IMR-90 (cell line): ENCODE measurements at regions not wholly inside any gene's neighbourhood (a gene's known extent, or its start where the extent isn't known, plus 50 kb on each side); places are given as distances from the start of the nearest gene placed in this dataset.

Source experiments
- ATAC-seq: fragments of 200-7000 bp; cut with Tn5 transposase; 2 replicates; pipeline ENCODE4 v1.9.1; 2020; ENCODE audit warnings: low read depth, mild to moderate bottlenecking, moderate library complexity
- BruUV-seq: library from RNA; stranded (reverse); fragments of 400-500 nt; replicated peaks from 2 replicates; lab custom pipeline; 2021; lab: Mats Ljungman, UMichigan
- CTCF ChIA-PET: fragments of 300-600 bp; formaldehyde crosslinking; extraction: SDS; loops from one replicate; lab custom pipeline; 2021; ENCODE audit warnings: antibody characterized with exemption; lab: Yijun Ruan, JAX
- POLR2A ChIA-PET: fragments of 300-600 bp; sonication (Branson Sonifier 250); formaldehyde crosslinking; loops from one replicate; lab custom pipeline; 2022; ENCODE audit warnings: antibody characterized with exemption; ENCODE audit not compliant: unreplicated experiment; lab: Charles Lee
- DNase-seq: peaks from one replicate; pipeline ENCODE4 v3.0.0; 2013
- H2AFZ ChIP-seq: replicated peaks from 2 replicates; pipeline ENCODE3; 2013; ENCODE audit warnings: low read length, mild to moderate bottlenecking; ENCODE audit not compliant: poor library complexity
- H2AK5ac ChIP-seq: 2 replicates; pipeline ENCODE4 v1.6.1; 2013; ENCODE audit warnings: low read depth, low read length, inconsistent platforms
- H2AK9ac ChIP-seq: replicated peaks from 2 replicates; pipeline ENCODE3; 2013; ENCODE audit warnings: mild to moderate bottlenecking, low read depth, low read length, moderate library complexity; ENCODE audit not compliant: poor library complexity
- H2BK120ac ChIP-seq: 2 replicates; pipeline ENCODE4 v1.6.1; 2013; ENCODE audit warnings: low read depth, low read length, inconsistent platforms
- H2BK15ac ChIP-seq: 3 replicates; pipeline ENCODE4 v1.6.1; 2013; ENCODE audit warnings: low read depth, low read length, inconsistent platforms
- H2BK20ac ChIP-seq: 2 replicates; pipeline ENCODE4 v1.6.1; 2013; ENCODE audit warnings: low read depth, mild to moderate bottlenecking, inconsistent platforms, low read length, moderate library complexity
- H2BK5ac ChIP-seq: 2 replicates; pipeline ENCODE4 v1.6.1; 2013; ENCODE audit warnings: mild to moderate bottlenecking, low read depth, low read length, inconsistent platforms; ENCODE audit not compliant: poor library complexity, severe bottlenecking
- H3K14ac ChIP-seq: replicated peaks from 2 replicates; pipeline ENCODE4 v1.6.1; 2013; ENCODE audit warnings: low read depth, low read length, inconsistent platforms
- H3K18ac ChIP-seq: 2 replicates; pipeline ENCODE4 v1.6.1; 2013; ENCODE audit warnings: low read depth, low read length, control low read depth
- H3K23ac ChIP-seq: 2 replicates; pipeline ENCODE4 v1.6.1; 2013; ENCODE audit warnings: low read depth, low read length, inconsistent platforms
- H3K27ac ChIP-seq: 2 replicates; pipeline ENCODE4 v1.5.1; 2013; ENCODE audit warnings: mild to moderate bottlenecking, control low read depth, low read length; ENCODE audit not compliant: insufficient read depth
- H3K27me3 ChIP-seq: 2 replicates; pipeline ENCODE4 v1.6.1; 2013; ENCODE audit warnings: low read length; ENCODE audit not compliant: control insufficient read depth, insufficient read depth
- H3K36me3 ChIP-seq: 2 replicates; pipeline ENCODE4 v1.6.1; 2013; ENCODE audit warnings: low read length, mixed read lengths; ENCODE audit not compliant: control insufficient read depth, insufficient read depth
- H3K4ac ChIP-seq: 2 replicates; pipeline ENCODE4 v1.6.1; 2013; ENCODE audit warnings: low read depth, low read length, inconsistent platforms
- H3K4me1 ChIP-seq: 2 replicates; pipeline ENCODE4 v1.6.1; 2013; ENCODE audit warnings: low read length, mixed read lengths; ENCODE audit not compliant: control insufficient read depth, insufficient read depth
- H3K4me2 ChIP-seq: 2 replicates; pipeline ENCODE4 v1.6.1; 2013; ENCODE audit warnings: low read depth, mild to moderate bottlenecking, control low read depth, low read length, moderate library complexity
- H3K4me3 ChIP-seq: 2 replicates; pipeline ENCODE4 v1.5.1; 2013; ENCODE audit warnings: low read depth, mild to moderate bottlenecking, control low read depth, low read length, moderate library complexity; ENCODE audit not compliant: insufficient read depth
- H3K56ac ChIP-seq: 2 replicates; pipeline ENCODE4 v1.6.1; 2013; ENCODE audit warnings: low read length, inconsistent platforms; ENCODE audit not compliant: insufficient read depth; ENCODE audit errors: extremely low read depth
- H3K79me1 ChIP-seq, 2 experiments: 2 replicates each; pipeline ENCODE4 v1.6.1; 2013; ENCODE audit warnings: low read length in 2 of 2, inconsistent platforms in 1 of 2, low read depth in 1 of 2
- H3K9ac ChIP-seq: 2 replicates; pipeline ENCODE4 v1.6.1; 2013; ENCODE audit warnings: low read depth, low read length, control low read depth
- H3K9me1 ChIP-seq: 2 replicates; pipeline ENCODE4 v1.6.1; 2013; ENCODE audit warnings: low read length, inconsistent platforms; ENCODE audit not compliant: insufficient read depth
- H3K9me3 ChIP-seq: 2 replicates; pipeline ENCODE4 v1.6.1; 2013; ENCODE audit warnings: low read length; ENCODE audit not compliant: control insufficient read depth, insufficient read depth
- H4K20me1 ChIP-seq: 2 replicates; pipeline ENCODE4 v1.6.1; 2013; ENCODE audit warnings: low read length, inconsistent platforms; ENCODE audit not compliant: insufficient read depth
- H4K5ac ChIP-seq: 2 replicates; pipeline ENCODE4 v1.6.1; 2013; ENCODE audit warnings: mild to moderate bottlenecking, low read depth, low read length, control low read depth
- H4K8ac ChIP-seq, 2 experiments: 2 replicates each; pipeline ENCODE4 v1.6.1; 2013; ENCODE audit warnings: low read depth in 2 of 2, low read length in 2 of 2, control low read depth in 1 of 2, inconsistent platforms in 1 of 2
- H4K91ac ChIP-seq: 2 replicates; pipeline ENCODE4 v1.6.1; 2013; ENCODE audit warnings: low read depth, low read length, inconsistent platforms; ENCODE audit not compliant: insufficient read depth
- FOS ChIP-seq: fragments of 150-350 bp; IDR thresholded peaks from 2 replicates; pipeline ENCODE4 v1.6.1; 2016; ENCODE audit warnings: low read depth, low read length
- RFX5 ChIP-seq: IDR thresholded peaks from 2 replicates; pipeline ENCODE4 v1.8.0; 2012; ENCODE audit warnings: low read depth, mild to moderate bottlenecking, low read length, moderate library complexity
- whole genome bisulfite sequencing, 2 experiments: methylation state at CpG; one replicate each; pipeline versions ENCODE4 v1.1.5 to v1.1.7; 2013; ENCODE audit warnings: missing lambda C conversion rate in 2 of 2; ENCODE audit not compliant: insufficient read length in 1 of 2; ENCODE audit errors: extremely low coverage in 2 of 2; 5-methylcytosine and 5-hydroxymethylcytosine counted together
- dilution Hi-C: fragments of 300-500 bp; cut with HindIII; formaldehyde crosslinking; loops from one replicate; pipeline ENCODE4 v1.14.3; 2018; ENCODE audit warnings: low sequenced_read_pairs; ENCODE audit not compliant: unreplicated experiment
- in situ Hi-C: fragments of 300-500 bp; cut with MboI; formaldehyde crosslinking; loops from 3 replicates; pipeline ENCODE4 v1.14.3; 2019; ENCODE audit warnings: low sequenced_read_pairs, inconsistent platforms, mixed read lengths
- intact Hi-C: fragments of 100-400 bp; cut with micrococcal nuclease; formaldehyde crosslinking; loops from 2 replicates; pipeline ENCODE4 v1.10.0; 2022

GRCh38 chr4:104022831-104023230 is 303.0 kb upstream of the TACR3 start:
- Histone ChIP-seq H3K4me2 (no peak overlapping the region), H4K5ac (no peak overlapping the region), H3K36me3 (no peaks in the 10 kb centered on the region), H4K8ac (no peak overlapping the region), H3K23ac (no peak overlapping the region), H4K20me1 (no peaks in the 10 kb centered on the region), H2BK15ac (no peak overlapping the region), H4K91ac (no peak overlapping the region), H2BK120ac (no peak overlapping the region), H3K9me3 (peaks cover 2% of the 10 kb centered on the region; the same call in 1 of the 2 replicates), H3K18ac (no peak overlapping the region), H3K4me1 (no peaks in the 10 kb centered on the region), H3K56ac (no peak overlapping the region), H2AK5ac (no peak overlapping the region), H2BK20ac (no peak overlapping the region), H3K27me3 (no peaks in the 10 kb centered on the region), H3K4me3 (no peak overlapping the region), H2AK9ac (no peak overlapping the region), H3K79me1 (no peaks in the 10 kb centered on the region), H3K27ac (no peak overlapping the region), H2BK5ac (no peak overlapping the region), H3K14ac (no peak overlapping the region), H3K9me1 (no peaks in the 10 kb centered on the region), H3K4ac (no peak overlapping the region), H2AFZ (no peak overlapping the region), H3K9ac (no peak overlapping the region)
- dilution Hi-C loops (no loop called here), intact Hi-C loops (no loop called here), in situ Hi-C loops (no loop called here)
- BruUV-seq = no TSS peak
- DNase-seq (no peak), ATAC-seq (no peak)
- 67% methylated on average over 1 of the region's 4 CpGs; no CpG with 5 or more reads in 1 of the 2 experiments for WGBS, 2 experiments
- ChIA-PET POLR2A (no interaction called here), CTCF (no interaction called here)
- no peak for TF ChIP-seq RFX5
- TF ChIP-seq FOS = no peak
